ENCODE measurements at regions not wholly inside any gene's neighbourhood (a gene's known extent, or its start where the extent isn't known, plus 50 kb on each side); places are given as distances from the start of the nearest gene placed in this dataset.
"Not testable (repeated sequence)": the region's sequence is repeated elsewhere in the genome, so short reads cannot be mapped to it uniquely, and the experiment has no call there.

GRCh38 chr14:106343626-106344025 is 817.2 kb downstream of the TMEM121 start:
- no peak overlapping the region for H3K27ac ChIP-seq
- intact Hi-C loops (cut with DNase I) = no loop called here
- no peak for ATAC-seq

GRCh38 chr14:106344065-106344614 is 817.8 kb downstream of the TMEM121 start:
- H3K27ac ChIP-seq; H3K36me3 ChIP-seq; H3K4me1 ChIP-seq; intact Hi-C loops (cut with DNase I); H3K4me3 ChIP-seq; H3K9me3 ChIP-seq; ATAC-seq; DNase-seq; H3K27me3 ChIP-seq: not testable (repeated sequence)

More at GRCh38 chr14:106343626-106344025, 817.2 kb downstream of the TMEM121 start:
- Histone ChIP-seq H3K36me3 (no peaks in the 10 kb centered on the region), H3K27me3 (peaks cover 0 to 8% of the 10 kb centered on the region in 2 donors), H3K4me1 (no peaks in the 10 kb centered on the region), H3K9me3 (no peaks in the 10 kb centered on the region), H3K4me3 (no peak overlapping the region)
- DNase-seq = no peak
- no peak for TF ChIP-seq CTCF (IDR thresholded peaks at IDR 0.05)

- H3K4me3 ChIP-seq; H3K36me3 ChIP-seq; intact Hi-C loops (cut with DNase I); H3K27ac ChIP-seq; H3K27me3 ChIP-seq; H3K4me1 ChIP-seq; H3K9me3 ChIP-seq; DNase-seq; ATAC-seq: not testable (repeated sequence)
Observed at GRCh38 chr14:106344791-106345479, 818.6 kb downstream of the TMEM121 start.

- DNase-seq (no peak), ATAC-seq (no peak)
- H3K9me3 ChIP-seq = no peaks in the 10 kb centered on the region
- H3K4me3 ChIP-seq = no peak overlapping the region
- H3K27ac ChIP-seq = no peak overlapping the region
- intact Hi-C loops (cut with DNase I) = no loop called here
- H3K27me3 ChIP-seq = peaks cover 0 to 8% of the 10 kb centered on the region in 2 donors
- no peaks in the 10 kb centered on the region for H3K4me1 ChIP-seq
- no peaks in the 10 kb centered on the region for H3K36me3 ChIP-seq
- TF ChIP-seq CTCF (IDR thresholded peaks at IDR 0.05) = no peak
Observed at GRCh38 chr14:106346084-106346483, 819.7 kb downstream of the TMEM121 start.

GRCh38 chr14:106346534-106347290 is 820.3 kb downstream of the TMEM121 start:
- Histone ChIP-seq H3K9me3 (no peaks in the 10 kb centered on the region), H3K36me3 (no peaks in the 10 kb centered on the region), H3K27ac (no peak overlapping the region), H3K27me3 (peaks cover 0 to 8% of the 10 kb centered on the region in 2 donors), H3K4me1 (no peaks in the 10 kb centered on the region), H3K4me3 (no peak overlapping the region)
- intact Hi-C loops (cut with DNase I) = no loop called here
- ATAC-seq (no peak), DNase-seq (no peak)
- TF ChIP-seq CTCF (IDR thresholded peaks at IDR 0.05) = no peak

GRCh38 chr14:106347291-106347778 is 821.0 kb downstream of the TMEM121 start:
- H3K36me3 ChIP-seq = no peaks in the 10 kb centered on the region
- no peaks in the 10 kb centered on the region for H3K9me3 ChIP-seq
- ATAC-seq (no peak), DNase-seq (no peak)
- TF ChIP-seq CTCF (IDR thresholded peaks at IDR 0.05) = no peak
- no peak overlapping the region for H3K4me3 ChIP-seq
- intact Hi-C loops (cut with DNase I) = no loop called here
- no peak overlapping the region for H3K27ac ChIP-seq
- H3K4me1 ChIP-seq = no peaks in the 10 kb centered on the region
- peaks cover 0 to 8% of the 10 kb centered on the region in 2 donors for H3K27me3 ChIP-seq

Data from left lung (tissue), 4 donors.